ENCODE measurements at regions not wholly inside any gene's neighbourhood (a gene's known extent, or its start where the extent isn't known, plus 50 kb on each side); places are given as distances from the start of the nearest gene placed in this dataset.
"Not testable (repeated sequence)": the region's sequence is repeated elsewhere in the genome, so short reads cannot be mapped to it uniquely, and the experiment has no call there.

DNA sequence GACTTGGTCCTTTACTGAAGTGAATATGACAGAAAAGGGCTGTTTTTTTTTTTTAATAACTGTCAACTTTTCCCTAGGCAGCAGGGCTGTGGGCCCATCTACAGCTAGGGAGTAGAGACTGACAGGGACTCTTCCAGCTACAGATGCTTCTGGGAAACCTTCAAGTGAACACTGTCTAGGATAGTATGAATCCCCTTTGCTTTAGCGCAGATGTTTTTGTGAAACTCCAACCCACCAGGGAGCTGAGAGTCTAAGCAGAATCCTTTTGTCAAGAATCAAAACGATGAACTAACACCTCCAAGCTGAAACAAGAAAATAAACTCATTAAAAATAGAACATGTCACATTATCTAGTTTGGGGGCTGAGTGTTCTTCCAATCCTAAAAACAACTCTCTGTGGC, 219.7 kb upstream of the FGF13 start:
- DNase-seq (ENCODE audit: low read depth): no peak

DNA sequence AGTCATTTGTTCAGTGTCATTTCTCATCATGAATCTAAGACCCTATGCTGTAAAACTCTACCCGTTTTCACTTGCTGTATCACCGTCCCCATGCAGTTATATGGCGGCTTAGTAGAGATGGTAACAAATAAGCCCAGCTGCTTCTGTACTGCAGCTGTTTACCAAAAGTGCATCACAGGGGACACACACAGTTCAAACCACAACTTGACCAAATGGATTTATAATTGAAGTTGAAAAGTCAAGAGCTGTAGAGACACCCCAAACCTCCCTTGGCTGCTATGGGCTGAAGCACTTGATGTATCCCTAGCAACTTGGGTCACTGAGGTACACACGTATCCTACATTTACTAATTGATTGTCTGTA, 219.0 kb upstream of the FGF13 start:
- no peak for DNase-seq (ENCODE audit: low read depth)

DNA sequence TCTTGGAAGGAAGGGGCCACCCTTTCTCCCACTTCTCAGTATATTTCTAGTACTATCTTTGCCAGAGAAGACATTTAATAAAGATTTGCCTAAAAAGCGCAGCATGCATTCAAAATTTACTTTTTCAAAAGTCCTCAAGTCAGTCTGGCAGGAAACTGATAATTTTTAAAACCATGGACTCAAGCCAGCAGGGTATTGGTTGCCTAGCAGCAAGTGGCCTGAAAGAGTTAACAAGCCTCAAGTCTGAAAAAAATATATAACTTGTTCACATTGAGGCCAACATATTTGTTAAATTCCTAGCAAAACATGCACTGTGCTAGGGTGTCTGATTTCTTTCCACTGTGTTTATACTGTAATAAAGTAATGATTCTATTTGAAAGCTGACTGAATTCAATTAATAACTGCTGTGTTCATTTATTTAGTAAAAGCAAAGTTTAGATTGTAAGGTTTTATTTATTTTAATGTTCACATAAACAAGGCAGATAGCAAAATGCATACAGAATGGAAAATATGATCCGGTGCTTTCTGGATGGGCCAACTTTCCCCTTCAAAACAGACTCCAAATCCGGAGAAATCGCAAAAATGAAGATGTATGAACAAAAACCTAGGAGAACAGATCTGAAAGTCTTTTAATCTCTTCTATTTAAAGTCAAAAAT, 218.5 kb upstream of the FGF13 start:
- DNase-seq (ENCODE audit: low read depth): no peak

DNA sequence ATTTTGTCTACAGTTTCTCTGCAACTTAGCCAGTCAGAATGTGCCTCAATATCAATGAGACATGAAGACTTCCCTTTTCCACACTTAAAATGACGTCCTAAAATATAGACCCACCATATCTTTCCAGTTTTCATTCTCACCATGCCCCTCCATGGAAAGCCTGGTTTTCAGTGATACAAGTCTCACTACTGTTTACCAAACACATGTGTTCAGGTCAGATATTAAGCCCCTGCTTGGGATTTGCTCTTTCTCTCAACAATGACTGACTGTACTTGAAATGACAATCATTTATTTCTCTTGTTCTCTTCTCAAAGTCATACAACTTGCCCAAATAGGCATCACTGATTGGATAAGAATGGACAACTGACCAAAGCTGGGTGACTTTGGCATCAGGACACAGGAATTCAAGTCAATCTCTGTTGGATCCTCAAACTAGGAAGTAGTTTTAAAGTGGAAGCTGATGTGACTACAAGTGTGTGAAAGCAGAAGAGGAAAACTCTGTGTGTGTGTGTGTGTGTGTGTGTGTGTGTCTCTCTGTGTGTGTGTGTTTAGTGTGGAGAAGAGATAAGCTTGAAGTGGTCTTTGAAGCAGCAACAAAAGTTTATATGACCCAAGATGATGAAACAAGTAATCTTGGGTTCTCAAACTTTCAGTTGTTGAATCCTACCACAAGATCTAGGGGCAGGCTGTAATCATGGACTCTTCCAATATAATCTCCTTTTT, 217.4 kb upstream of the FGF13 start:
- no peak for DNase-seq (ENCODE audit: low read depth)

DNA sequence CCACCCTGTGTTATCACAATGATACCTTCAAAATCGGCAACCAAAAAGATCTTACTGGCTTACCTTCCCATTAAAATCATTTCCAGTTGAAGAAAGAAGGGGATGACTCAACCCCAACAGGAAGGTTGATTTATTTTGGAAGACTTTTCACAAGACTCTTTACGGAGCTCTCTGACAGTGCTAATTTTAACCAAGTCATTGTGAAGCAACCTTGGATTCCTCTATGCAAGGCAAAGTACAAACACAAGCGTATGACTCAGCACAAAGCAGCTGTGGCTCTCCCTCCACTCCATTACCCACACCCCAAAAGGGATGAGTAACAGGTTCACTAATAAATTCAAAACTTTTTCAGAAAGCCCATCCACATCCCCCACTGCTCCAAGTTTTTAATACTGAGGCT, 213.8 kb upstream of the FGF13 start:
- no peak for DNase-seq (ENCODE audit: low read depth)

DNA sequence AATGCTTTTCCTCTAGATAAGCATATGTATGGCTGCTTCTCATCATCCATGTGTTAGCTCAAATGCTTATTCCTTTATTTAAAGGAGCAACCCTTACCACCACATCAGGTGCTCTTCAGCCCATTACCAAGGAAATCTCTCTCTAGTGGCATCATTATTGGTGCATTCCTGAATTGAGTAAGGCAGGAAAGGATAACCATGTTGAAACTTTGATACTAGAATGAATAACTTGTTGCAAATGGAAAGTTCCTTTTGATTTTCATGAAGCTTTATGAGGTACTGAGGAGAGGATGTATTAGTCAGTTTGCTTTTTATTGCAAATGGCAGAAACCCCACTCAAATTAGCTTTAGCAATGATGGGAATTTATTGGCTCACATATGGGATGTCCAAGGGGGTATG, 212.3 kb upstream of the FGF13 start:
- no peak for DNase-seq (ENCODE audit: low read depth)

DNA sequence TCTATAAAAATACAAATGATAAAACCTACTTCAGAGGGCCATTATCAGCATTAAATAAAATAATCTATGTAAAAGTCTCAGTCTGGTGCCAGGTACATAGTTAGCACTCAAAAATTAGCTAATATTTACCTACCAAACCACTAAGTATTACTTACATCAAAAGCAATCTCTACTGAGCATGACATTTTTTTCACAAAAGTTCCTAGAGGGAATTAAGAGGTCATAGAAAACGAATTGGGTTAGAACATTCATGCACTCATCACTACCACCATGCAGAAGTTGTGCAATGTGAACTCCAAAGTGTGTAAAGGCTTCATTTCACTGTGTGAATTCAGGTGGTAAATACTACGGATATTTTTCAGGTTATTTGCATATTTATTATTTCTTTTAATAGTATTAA, 209.5 kb upstream of the FGF13 start:
- no peak for DNase-seq (ENCODE audit: low read depth)

DNA sequence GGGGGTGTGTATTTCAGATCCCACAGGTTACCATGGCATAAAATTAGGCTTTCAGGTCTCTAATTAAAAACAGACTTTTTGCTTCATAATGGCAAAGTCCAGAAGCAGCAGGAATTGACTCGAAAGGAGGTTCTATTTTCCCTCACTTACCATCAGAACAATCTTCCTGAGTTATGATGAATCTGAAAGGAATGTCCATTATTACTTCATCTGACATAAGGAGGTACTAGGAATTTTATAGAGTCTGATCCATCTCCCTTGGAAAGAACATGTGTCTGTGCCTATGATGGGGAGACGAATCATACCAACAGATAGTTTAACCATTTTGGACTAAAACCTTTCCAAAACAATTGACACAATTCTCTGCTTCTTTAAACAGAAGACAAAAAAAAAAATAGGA, 206.3 kb upstream of the FGF13 start:
- DNase-seq (ENCODE audit: low read depth): no peak

DNA sequence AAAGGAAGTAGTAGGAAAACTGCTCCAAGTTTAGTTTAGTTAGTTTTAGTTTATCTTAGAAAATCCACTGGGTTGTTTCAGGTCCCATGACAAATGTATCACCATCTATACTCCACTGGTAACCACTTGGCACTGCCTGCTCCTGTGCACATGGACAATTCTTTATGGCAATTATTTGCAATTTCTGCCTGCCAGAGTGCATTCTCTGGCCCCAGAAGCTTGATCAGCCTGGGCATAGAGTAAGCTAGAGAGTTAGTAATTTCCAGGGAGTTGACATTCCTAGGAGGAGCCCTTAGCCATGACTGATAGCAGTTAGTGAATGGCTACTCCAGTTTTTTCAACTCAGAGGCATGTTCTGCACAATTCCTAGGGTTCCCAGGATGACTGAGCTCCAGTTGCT, 203.2 kb upstream of the FGF13 start:
- DNase-seq (ENCODE audit: low read depth): no peak

DNA sequence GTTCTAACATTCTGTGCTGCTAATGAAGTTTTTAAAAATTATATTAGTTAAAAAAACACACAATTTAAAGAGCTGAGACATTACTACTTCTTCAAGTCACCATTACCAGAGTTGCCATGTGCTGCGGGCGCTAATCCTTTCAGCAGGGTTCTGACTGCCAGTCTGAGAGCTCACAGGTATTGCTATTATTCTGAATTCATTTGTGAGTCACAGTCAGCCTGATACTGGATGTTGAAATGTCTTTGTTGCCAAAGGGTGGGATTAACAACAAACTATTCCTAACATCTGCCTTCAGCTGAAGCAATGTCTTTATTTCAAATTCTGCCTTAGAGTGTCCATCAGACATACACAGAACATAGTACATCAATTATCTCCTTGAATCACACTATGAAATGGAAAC, 197.1 kb upstream of the FGF13 start:
- DNase-seq (ENCODE audit: low read depth): no peak

DNA sequence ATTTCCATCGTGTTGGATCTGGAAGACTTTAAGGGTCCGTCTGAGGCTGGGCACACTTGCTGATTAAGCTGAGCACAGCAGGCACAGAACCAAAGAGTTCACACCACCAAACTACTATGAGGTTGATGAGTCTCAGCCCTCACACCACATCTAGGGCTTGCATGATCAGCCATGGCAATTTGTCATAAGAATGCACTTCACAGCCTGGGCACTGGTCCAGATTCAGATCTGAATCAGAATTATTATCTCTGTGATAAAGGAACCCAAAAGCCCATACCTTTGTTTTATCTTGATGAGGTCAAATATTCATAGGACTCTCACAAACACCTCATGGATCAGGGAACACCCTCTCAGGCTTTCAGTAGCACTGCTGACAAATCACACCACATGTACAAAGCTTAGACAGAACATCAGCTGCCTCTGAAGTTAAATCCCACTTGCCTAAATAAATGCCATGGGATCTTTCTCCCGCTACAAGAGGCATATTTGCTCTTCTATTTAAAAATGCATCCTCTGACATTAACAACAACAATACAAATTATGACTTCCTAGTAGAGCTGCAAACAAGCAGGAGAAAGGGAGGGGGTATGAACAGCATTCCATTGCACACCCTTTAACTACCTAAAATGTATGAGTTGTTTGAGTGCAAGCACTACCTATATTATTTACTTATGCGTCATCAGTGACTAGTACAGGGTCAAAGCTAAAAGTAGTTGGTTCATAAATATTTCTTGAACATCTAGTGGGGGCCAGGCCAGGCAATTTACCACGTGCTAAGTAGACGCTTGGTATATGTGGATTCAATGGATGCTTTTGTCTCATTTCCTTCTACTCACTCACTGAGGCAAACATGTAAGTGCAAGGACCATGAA, 186.3 kb upstream of the FGF13 start:
- no peak for DNase-seq (ENCODE audit: low read depth)

DNA sequence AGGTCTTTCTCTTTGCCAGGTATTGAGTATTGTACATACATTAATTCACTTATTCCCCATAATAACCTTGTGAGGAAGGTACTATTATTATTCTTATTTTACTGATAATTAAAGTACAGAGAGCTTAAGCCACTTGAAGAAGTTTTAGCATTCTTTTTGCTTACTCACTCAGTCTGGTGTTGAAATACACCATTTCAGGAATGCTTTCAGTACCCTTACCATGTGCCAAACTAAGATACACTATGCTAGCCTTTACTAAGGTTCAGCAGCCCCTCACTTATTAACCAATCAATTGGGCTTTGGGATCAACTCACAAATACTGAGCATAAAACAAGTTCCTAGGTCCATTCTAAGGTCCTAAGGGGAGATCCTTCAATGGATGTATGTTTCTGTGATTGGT, 179.0 kb upstream of the FGF13 start:
- DNase-seq (ENCODE audit: low read depth): no peak

DNA sequence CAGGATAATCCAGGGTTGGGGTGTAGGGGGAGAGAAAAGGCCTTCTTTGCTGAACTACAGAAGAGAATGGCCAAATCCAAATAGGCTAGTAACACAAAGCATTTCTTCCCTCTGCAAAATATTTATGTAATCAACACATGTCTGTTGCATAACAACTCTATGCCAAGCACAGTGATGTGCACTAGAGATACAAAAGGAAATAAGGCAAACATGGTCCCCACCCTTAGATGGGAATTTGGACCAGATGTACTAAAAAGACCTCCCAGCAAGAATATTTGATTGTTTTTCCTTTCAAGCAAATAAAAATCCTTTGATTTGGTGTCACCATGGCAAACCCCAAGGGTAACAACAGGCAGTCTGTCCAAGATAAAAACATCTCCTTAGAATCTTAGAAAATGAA, 177.6 kb upstream of the FGF13 start:
- no peak for DNase-seq (ENCODE audit: low read depth)

DNA sequence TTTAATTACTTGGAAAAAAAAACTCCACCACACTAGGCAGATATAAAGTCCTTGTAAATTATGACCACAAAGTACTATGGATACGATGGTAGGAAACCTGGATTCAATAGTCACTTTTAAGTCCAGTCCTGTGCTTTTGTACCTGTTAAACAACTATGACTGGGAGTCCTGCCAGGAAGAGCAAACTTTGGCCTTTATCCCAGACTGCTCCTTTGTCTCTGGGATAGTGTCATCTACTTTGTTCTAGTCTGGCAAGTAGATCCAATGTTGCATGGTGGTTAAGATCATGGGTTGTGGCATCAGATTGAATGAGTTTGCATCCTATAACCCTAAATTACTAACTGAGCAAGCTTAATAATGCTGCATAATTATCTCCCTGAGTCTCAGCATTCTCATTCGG, 175.3 kb upstream of the FGF13 start:
- no peak for DNase-seq (ENCODE audit: low read depth)

DNA sequence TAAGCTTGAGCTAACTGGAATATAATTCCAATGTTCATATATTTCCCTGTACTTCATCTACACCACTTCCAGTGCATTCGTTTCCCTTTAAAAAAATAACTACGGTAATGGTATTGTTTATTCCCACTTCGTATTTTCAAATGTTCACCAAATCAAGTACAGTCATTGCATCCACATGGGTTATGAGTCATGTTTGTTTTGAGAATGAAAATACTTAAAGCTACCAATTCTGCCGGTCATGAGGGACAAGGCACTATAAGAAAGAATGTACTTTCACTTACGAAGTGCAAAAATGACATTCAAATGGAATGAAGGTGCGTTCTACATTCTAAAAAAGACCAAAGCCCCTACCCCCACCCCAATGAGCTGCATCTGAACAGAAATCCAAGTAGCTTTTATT, 174.4 kb upstream of the FGF13 start:
- DNase-seq (ENCODE audit: low read depth): no peak

DNA sequence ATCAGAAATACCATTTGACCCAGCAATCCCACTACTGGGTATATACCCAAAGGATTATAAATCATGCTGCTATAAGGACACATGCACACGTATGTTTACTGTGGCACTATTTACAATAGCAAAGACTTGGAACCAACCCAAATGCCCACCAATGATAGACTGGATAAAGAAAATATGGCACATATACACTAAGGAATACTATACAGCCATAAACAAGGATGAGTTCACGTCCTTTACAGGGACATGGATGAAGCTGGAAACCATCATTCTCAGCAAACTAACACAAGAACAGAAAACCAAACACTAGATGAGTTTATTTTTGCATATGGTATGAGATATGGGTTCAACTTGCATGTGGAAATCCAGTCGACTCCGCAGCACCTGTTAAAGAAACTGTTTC, 168.8 kb upstream of the FGF13 start:
- DNase-seq (ENCODE audit: low read depth): not testable (repeated sequence)

DNA sequence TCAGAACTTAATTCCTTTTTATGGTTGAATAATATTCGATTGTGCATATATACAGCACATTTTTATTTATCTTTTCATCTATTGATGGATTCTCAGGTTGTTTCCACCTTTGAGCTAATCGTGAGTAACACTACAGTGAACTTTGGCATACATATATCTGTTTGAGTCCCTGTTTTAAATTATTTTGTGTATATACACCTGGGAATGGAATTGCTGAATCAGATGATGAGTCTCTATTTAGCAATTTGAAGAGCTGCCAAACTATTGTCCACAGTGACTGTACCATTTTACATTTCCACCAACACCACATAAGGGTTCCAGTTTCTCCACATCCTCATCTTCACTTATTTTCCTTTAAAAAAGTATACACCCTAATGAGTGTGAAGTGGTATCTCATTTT, 166.2 kb upstream of the FGF13 start:
- no peak for DNase-seq (ENCODE audit: low read depth)

DNA sequence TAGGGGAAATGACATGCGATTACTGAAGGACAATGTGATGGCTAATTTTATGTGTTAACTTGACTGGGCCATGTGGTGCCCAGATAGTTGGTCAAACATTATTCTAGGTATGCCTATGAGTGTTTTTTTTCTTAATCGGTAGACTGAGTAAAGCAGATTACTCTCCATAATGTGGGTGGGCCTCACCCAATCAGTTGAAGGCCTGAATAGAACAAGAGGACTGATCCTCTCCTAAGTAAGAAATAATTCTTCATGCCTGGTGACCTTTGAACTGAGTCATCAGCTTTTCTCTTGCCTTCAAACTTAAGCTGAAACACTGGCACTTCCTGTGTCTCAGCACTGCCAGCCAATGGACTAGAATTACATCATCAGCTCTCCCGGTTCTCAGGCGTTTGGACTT, 164.0 kb upstream of the FGF13 start:
- DNase-seq (ENCODE audit: low read depth): no peak

DNA sequence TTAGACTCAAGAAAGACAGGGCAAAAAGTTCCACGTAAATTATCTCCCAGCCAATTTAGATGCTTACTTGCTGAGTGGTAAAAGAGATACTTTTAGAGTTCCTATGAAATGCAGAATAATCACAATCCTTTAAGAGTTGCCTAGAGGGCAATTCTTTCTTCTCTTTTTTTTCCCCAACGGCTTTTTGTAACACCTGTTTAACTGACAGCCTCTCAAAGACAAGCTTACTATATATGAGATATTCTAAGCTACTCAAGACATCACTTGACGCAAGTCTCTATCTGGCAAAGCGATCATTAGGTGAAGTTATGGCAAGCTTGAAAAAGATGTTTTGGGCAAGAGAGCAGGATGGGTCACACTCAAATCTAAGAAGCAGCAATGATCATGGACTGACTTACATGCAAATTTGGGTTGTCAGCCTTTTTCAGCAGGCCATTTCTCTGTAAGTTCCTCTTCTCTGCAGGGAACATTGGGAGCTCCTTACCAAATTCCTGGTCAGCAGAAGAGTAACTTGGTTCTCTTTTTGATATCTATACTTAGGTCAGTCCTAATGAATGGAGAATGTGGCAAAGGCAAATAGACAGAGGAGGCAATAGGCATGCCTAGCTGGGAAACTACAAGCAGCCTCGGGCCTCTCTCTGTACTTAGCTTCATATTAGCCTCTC, 162.9 kb upstream of the FGF13 start:
- no peak for DNase-seq (ENCODE audit: low read depth)

DNA sequence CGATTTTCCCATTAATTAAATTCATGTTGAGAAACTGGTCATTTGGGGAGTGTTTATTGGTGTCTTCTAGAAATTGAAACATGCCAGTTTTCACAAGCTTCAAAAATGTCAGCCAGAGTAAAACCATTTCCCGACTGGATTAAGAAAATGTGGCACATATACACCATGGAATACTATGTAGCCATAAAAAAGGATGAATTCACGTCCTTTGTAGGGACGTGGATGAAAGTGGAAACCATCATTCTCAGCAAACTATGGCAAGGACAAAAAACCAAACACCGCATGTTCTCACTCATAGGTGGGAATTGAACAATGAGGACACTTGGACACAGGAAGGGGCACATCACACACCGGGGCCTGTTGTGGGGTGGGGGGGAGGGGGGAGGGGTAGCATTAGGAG, 162.1 kb upstream of the FGF13 start:
- not testable (repeated sequence) for DNase-seq (ENCODE audit: low read depth)

DNA sequence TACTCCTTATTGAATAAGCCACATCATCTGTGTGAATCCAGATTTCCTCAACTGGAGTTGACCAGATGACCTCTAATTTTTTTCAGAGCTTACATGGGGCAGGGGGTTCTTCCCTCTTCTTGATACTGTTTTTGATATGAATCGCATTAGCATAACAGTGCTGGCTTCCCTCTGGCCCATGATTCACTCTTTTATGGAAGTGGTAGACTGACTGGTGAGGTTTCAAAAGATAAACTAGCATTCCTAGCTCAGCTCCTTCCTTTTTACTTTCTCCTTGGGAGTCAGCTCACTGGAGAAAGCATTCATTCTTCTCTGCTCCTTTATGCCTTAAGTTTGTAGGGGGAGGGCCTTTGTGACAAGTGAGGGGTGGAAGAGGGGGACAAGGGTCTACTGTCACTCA, 161.0 kb upstream of the FGF13 start:
- no peak for DNase-seq (ENCODE audit: low read depth)

DNA sequence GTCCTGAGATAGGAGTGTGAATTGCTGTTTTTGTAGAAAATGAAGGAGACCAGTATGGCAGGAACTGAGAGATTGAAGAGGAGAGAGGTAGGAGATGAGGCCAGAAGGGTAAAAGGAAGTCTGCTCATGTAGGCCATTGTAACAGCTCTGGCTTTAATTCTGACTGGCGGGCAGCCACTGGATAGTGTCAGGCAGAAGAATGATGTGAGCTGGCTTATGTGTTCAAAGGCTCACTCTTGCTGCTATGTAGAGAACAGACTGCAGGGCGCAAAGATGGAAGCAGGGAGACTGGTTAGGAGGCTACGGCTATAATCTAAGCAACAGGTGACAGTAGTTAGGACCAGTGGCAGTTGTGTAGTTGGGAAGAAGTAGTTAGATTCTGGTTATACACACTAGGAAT, 160.2 kb upstream of the FGF13 start:
- no peak for DNase-seq (ENCODE audit: low read depth)
